ENCODE measurements at regions not wholly inside any gene's neighbourhood (a gene's known extent, or its start where the extent isn't known, plus 50 kb on each side); places are given as distances from the start of the nearest gene placed in this dataset.

DNA sequence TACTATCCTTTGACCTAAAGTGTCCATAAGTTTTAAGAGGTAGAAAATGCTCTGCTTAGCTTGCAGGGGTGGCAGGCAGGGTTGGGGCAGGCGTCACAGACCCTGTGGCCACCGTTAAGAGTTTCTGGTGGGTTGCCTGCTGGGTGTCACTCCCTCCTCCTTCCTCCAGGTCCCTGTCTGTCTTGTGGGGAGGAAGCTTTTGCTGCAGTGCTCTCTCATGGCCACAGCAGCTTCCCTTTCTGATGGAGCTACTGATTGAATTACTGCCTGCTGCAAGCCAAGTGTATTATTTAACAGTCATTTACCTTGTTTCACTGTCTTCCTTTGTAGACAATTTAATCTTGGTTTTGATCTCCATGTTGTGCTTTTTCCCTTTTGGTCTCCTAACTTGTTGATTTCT, 384.6 kb downstream of the IDS start:
- TF ChIP-seq CTCF (IDR thresholded peaks at IDR 0.05; ENCODE audit: borderline replicate concordance, extremely low read depth, insufficient read depth): no peak
- Histone ChIP-seq H3K4me1 (ENCODE audit: control insufficient read depth in 2 of 3, insufficient read depth in 2 of 3, low read depth in 1 of 3, low read length in 3 of 3) (no peaks in the 10 kb centered on the region), H3K9ac (ENCODE audit: low read length in 3 of 3) (no peak overlapping the region), H3K27me3 (ENCODE audit: control insufficient read depth, insufficient read depth, low read length) (no peaks in the 10 kb centered on the region), H3K27ac (ENCODE audit: low read depth in 2 of 2, low read length in 2 of 2) (no peak overlapping the region), H3K36me3 (ENCODE audit: control insufficient read depth in 2 of 3, insufficient read depth in 3 of 3, low read length in 3 of 3) (no peaks in the 10 kb centered on the region), H3K4me3 (ENCODE audit: low read length in 3 of 3) (no peak overlapping the region), H3K9me3 (ENCODE audit: control insufficient read depth in 2 of 3, insufficient read depth in 1 of 3, low read length in 3 of 3) (no peaks in the 10 kb centered on the region)
- intact Hi-C loops (cut with DNase I): no loop called here
- peak in 1 of 5 donors; percentile 11 for DNase-seq
- no peak for FAIRE-seq

DNA sequence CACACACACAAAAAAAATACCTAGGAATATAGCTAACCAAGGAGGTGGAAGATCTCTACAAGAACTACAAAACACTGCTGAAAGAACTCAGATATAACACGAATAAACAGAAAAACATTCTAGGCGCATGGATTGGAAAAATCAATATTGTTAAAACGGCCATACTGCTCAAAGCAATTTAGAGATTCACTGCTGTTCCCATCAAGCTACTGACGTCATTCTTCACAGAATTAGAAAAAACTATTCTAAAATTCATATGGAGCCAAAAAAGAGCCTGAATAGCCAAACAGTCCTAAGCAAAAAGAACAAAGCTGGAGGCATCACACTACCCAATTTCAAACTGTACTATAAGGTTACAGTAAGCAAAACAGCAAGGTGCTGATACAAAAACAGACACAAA, 390.2 kb downstream of the IDS start:
- H3K36me3 ChIP-seq (ENCODE audit: control insufficient read depth in 2 of 3, insufficient read depth in 3 of 3, low read length in 3 of 3): no peaks in the 10 kb centered on the region
- no peak for DNase-seq
- no peaks in the 10 kb centered on the region for H3K9me3 ChIP-seq (ENCODE audit: control insufficient read depth in 2 of 3, insufficient read depth in 1 of 3, low read length in 3 of 3)
- no peaks in the 10 kb centered on the region for H3K4me1 ChIP-seq (ENCODE audit: control insufficient read depth in 2 of 3, insufficient read depth in 2 of 3, low read depth in 1 of 3, low read length in 3 of 3)
- no peak overlapping the region for H3K9ac ChIP-seq (ENCODE audit: low read length in 3 of 3)
- no peak for TF ChIP-seq CTCF (IDR thresholded peaks at IDR 0.05; ENCODE audit: borderline replicate concordance, extremely low read depth, insufficient read depth)
- no peak overlapping the region for H3K27ac ChIP-seq (ENCODE audit: low read depth in 2 of 2, low read length in 2 of 2)
- intact Hi-C loops (cut with DNase I): no loop called here
- H3K27me3 ChIP-seq (ENCODE audit: control insufficient read depth, insufficient read depth, low read length): no peaks in the 10 kb centered on the region
- FAIRE-seq: no peak
- H3K4me3 ChIP-seq (ENCODE audit: low read length in 3 of 3): no peak overlapping the region

DNA sequence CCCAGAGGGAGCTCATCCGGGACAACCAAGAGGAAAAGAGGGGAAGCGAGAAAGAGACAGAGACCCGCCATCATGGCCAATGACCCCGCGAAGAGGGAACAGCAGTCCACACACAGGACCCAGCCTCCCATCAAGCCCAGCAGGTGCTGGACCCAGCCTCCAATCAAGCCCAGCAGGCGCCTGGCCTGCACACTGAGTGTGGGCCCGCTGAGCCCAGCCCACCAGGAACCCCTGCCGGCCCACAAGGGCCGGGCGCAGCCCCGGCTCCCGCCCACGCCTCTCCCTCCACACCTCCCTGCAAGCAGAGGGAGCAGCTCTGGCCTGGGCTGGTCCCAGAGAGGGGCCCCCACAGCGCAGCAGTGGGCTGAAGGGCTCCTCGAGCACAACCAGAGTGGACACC, 391.1 kb downstream of the IDS start:
- intact Hi-C loops (cut with DNase I): no loop called here
- no peaks in the 10 kb centered on the region for H3K4me1 ChIP-seq (ENCODE audit: control insufficient read depth in 2 of 3, insufficient read depth in 2 of 3, low read depth in 1 of 3, low read length in 3 of 3)
- no peak overlapping the region for H3K4me3 ChIP-seq (ENCODE audit: low read length in 3 of 3)
- no peaks in the 10 kb centered on the region for H3K36me3 ChIP-seq (ENCODE audit: control insufficient read depth in 2 of 3, insufficient read depth in 3 of 3, low read length in 3 of 3)
- FAIRE-seq: no peak
- no peak overlapping the region for H3K27ac ChIP-seq (ENCODE audit: low read depth in 2 of 2, low read length in 2 of 2)
- H3K27me3 ChIP-seq (ENCODE audit: control insufficient read depth, insufficient read depth, low read length): no peaks in the 10 kb centered on the region
- H3K9ac ChIP-seq (ENCODE audit: low read length in 3 of 3): no peak overlapping the region
- DNase-seq: peak in 1 of 5 donors; percentile 46
- H3K9me3 ChIP-seq (ENCODE audit: control insufficient read depth in 2 of 3, insufficient read depth in 1 of 3, low read length in 3 of 3): no peaks in the 10 kb centered on the region
- TF ChIP-seq CTCF (IDR thresholded peaks at IDR 0.05; ENCODE audit: borderline replicate concordance, extremely low read depth, insufficient read depth): no peak

DNA sequence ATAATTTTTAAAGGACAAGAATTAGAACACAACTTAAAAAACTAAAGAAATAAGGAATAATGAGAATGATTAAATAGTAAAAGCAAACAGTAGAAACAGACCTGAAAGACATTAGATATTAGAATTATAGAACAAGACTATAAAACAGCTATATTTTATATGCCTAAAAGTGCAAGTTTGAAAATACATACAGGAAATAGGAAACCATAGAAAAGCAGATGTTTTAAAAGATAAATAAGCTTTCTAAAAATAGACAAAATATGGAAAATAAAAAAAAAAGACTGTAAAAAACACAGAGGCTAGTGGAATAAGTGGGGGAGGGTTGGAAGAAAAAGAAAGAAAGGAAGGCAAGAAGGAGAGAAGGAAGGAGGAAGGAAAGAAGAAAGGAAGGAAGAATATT, 407.3 kb downstream of the IDS start:
- Histone ChIP-seq H3K9me3 (ENCODE audit: control insufficient read depth in 2 of 3, insufficient read depth in 1 of 3, low read length in 3 of 3) (no peaks in the 10 kb centered on the region), H3K36me3 (ENCODE audit: control insufficient read depth in 2 of 3, insufficient read depth in 3 of 3, low read length in 3 of 3) (no peaks in the 10 kb centered on the region), H3K9ac (ENCODE audit: low read length in 3 of 3) (no peak overlapping the region), H3K4me1 (ENCODE audit: control insufficient read depth in 2 of 3, insufficient read depth in 2 of 3, low read depth in 1 of 3, low read length in 3 of 3) (no peaks in the 10 kb centered on the region), H3K4me3 (ENCODE audit: low read length in 3 of 3) (no peak overlapping the region), H3K27ac (ENCODE audit: low read depth in 2 of 2, low read length in 2 of 2) (no peak overlapping the region), H3K27me3 (ENCODE audit: control insufficient read depth, insufficient read depth, low read length) (no peaks in the 10 kb centered on the region)
- no peak for DNase-seq
- intact Hi-C loops (cut with DNase I): no loop called here
- FAIRE-seq: peak; percentile 82
- no peak for TF ChIP-seq CTCF (IDR thresholded peaks at IDR 0.05; ENCODE audit: borderline replicate concordance, extremely low read depth, insufficient read depth)
